CD4-positive, alpha-beta T cell treated with Interleukin-21 for 1 hour (primary cell): ENCODE measurements at regions not wholly inside any gene's neighbourhood (a gene's known extent, or its start where the extent isn't known, plus 50 kb on each side); places are given as distances from the start of the nearest gene placed in this dataset.
A peak's percentile ranks its signal among the peaks of the same experiment; 100 is the strongest.
"Not testable (repeated sequence)": the region's sequence is repeated elsewhere in the genome, so short reads cannot be mapped to it uniquely, and the experiment has no call there.

Experiments used
- DNase-seq: peaks from one replicate; pipeline ENCODE4 v3.0.0-alpha.2; 2020

DNA sequence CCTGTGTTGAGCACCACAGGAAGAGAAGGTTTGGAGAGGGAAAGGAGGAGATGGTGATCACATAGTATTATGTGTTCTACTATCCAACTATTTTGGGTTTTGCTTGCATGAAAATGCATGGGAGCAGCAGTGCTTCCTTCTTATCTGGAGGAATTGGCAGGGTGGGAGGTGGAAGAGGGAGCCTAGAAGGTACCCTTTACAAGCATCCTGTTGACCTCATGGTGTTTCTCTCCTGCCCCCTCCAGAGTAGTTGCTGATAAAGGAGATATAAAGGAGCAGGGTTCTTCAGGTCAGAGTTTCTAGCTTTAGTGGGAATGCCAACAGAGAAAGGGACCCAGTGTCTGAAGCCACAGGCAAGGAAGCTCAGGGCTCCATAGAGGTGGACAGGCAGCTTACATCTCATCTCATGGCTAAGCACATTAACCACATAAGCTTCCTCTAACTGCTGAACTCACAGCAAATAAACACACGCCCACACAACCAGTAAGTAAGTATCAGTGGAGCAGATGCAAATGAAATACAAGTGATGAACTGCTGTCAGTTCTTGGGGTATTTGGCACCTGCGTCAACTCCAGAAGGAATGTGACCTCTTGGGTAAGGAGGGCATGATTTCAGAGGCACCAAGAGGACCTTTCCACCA lies 174.2 kb upstream of the SLC38A2 start:
- DNase-seq, result peak; percentile 18

GRCh38 chr12:46543378-46543795 lies 170.8 kb upstream of the SLC38A2 start:
- not testable (repeated sequence) for DNase-seq

GRCh38 chr12:46538976-46539375 lies 166.4 kb upstream of the SLC38A2 start:
- no peak for DNase-seq

GRCh38 chr12:46537387-46537955 lies 164.9 kb upstream of the SLC38A2 start:
- no peak for DNase-seq

DNA sequence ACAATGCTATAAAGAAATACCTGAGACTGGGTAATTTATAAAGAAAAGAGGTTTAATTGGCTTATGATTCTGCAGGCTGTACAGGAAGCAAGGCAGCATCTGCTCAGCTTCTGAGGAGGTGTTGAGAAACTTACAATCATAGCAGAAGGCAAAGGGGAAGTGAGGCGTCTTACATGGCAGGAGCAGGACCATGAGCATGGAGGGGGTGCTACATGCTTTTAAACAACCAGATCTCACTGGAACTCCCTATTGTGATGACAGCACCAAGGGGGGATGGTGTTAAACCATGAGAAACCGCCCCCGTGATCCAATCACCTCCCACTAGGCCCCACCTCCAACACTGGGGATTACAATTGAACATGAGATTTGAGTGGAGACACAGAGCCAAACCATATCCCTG lies 163.7 kb upstream of the SLC38A2 start:
- not testable (repeated sequence) for DNase-seq

DNA sequence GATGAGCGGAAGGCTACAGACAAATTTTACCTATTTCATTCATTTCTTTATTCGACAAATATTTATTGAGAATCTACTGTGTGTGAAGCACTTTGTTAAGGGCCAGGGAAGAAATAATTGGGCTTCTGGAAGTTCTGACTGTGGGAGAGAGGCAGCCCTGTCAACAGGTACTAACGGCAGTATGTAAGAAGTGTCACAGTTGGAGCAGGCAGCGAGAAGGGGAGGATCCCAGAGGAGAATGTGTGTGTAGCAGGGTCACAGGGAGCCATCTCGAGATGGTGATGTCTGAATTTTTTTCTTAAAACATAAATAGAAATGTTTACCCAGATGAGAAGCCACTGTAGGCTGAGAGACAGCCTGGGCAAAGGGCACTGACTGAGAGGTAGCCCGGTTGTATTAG lies 163.3 kb upstream of the SLC38A2 start:
- no peak for DNase-seq

GRCh38 chr12:46535376-46535775 lies 162.8 kb upstream of the SLC38A2 start:
- DNase-seq, result no peak

DNA sequence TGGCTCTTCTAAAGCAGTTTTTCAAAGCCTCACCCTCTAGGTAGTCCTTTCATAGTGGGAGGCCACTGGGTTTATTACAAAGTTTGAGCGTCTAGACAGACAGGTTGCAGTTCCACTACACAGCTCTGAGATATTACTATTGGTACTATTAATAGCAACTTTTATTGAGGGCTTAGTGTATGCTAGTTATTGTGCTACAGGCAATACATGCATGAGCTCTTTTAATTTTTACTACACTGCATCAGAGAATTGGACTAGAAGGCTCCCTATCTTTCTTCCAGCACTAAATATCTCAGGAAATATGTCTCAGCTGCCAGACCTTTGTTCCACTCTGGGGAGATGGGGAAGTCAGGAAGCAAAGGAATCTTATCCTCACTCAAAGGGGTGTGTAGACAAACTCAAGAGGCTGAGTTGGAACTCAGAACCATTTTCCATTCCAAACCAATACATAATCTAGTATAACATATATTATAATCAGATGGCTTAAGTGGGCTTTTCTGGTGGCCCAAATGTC lies 161.8 kb upstream of the SLC38A2 start:
- DNase-seq, result no peak

GRCh38 chr12:46533723-46534122 lies 161.2 kb upstream of the SLC38A2 start:
- no peak for DNase-seq

DNA sequence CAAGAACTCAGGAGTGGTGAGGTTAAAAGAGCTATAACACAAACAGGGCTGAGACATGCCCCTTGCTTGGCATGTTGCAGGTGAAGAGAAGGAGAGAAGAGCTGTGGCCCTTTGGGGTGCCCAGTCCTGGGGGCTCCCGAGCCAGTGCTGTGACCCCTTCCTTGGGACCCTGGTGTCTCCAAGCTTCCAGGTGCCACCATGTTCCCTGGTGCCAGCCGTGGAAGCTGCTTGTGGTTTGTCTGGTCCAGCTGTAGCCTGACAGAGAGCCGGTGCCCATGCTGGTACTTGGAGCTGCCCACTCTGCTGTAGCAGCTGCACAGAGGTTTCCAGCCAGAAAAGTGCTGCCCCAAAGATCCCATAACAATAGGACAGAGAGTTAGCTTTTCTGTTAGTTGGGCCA lies 159.2 kb upstream of the SLC38A2 start:
- no peak for DNase-seq

DNA sequence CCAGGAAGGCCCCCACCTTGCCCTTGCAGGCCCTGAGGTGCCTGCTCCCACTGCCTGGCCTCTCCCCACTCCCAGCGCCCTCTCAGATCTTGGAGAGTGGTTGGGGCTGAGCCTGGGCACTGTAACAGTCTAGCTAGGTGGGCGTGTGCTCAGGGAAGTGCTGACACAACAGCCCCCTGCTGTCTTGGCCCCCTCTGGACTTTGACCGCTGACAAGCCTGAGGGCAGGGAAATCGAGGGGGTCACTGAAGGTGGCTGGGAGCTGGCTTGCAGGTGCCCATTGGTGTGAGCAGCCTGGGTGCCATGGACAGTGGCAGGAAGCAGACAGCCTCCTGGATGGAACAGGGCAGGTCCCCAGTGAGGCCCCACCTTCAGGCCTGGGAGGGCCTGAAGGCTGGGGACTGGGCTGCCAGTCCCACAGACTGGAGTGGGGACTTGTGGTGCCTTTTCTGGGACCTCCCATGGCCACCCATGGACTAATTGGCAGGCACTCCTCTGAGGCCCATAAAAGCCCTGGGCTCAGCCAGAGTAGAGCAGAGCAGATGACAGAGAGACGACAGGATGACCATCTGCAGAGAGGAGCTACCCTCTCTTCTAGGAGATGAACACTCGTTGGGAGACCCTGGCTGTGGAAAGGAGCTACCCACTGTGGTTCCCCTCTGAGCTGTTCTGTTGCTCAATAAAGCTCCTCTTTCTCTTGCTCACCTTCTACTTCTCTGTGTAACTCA lies 158.6 kb upstream of the SLC38A2 start:
- no peak for DNase-seq

DNA sequence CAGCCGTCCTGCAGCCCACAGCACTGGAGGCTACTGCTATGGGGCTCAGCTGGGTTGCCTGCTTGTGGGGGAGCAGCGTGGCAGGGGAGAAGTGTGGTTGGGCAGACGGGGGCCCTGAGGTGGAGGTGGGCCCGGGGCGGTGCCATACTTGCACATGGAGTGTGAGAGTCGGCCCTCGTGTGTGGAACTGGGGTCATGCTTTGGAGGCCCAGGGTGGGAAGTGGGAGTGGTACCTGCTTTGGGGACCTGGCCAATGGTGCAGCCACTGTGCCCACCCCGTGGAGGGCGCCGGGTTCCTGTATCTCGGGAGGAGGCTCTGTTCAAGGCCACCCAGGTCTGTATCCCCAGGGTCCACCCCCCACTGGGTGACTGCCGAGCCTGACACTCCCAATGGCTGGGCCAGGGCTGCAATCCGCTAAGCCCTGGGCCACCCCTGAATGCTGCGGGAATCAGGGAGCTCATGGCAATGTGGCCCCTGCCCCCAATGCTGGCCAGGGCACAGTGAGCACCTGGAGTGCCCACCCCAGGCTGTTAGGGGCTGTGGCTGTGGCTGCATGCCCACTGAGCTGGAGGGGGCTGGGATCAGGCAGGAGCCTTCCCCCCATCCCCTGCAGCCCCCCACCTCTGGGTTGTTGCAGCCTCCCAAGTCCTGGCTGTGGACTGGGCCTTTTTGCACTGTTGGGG lies 157.9 kb upstream of the SLC38A2 start:
- no peak for DNase-seq

DNA sequence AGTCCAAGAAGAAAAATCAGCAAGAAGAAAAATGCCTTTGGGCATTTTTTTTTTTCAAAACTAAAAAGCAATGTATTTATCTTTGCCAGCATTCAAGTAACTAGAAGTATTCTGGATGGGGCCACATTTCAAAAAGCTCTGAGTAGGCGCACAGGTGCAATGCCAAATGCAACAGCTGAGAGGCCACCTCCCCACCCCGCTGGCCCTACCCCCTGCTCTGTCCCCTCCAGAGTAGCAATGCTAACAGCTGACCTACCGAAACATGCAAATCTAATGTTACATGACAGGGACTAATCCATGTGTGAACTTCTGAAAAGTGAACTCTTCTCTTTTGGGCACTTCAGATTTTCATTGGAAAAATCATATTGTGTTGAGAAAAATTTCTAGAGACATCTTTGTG lies 153.7 kb upstream of the SLC38A2 start:
- no peak for DNase-seq

- DNase-seq, result no peak
These were observed 152.2 kb upstream of the SLC38A2 start for GRCh38 chr12:46524778-46525177.

GRCh38 chr12:46523863-46524770 lies 151.5 kb upstream of the SLC38A2 start:
- peak; percentile 58 for DNase-seq

- no peak for DNase-seq
These were observed 150.9 kb upstream of the SLC38A2 start for GRCh38 chr12:46523446-46523845.

- no peak for DNase-seq
These were observed 149.5 kb upstream of the SLC38A2 start for GRCh38 chr12:46522071-46522470.

DNA sequence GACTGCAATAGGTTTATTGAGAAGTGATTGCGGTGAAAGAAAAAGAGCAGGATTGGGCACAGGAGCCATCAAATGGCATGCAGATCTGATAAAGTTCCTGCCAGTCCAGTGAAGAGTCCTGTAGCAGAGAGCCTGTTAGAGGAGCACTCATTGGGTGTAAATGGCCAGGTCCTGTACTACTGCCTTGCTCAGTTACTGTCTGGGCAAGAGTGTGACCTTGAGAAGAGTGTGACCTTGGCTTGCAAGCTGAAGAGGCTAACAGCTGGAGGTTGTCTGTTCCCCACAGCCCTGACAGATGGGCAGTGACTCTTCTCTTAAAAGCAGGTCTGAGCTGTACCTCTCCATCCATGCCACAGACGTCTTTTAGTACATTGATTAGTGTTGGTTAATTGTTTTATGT lies 148.6 kb upstream of the SLC38A2 start:
- DNase-seq, result no peak

DNA sequence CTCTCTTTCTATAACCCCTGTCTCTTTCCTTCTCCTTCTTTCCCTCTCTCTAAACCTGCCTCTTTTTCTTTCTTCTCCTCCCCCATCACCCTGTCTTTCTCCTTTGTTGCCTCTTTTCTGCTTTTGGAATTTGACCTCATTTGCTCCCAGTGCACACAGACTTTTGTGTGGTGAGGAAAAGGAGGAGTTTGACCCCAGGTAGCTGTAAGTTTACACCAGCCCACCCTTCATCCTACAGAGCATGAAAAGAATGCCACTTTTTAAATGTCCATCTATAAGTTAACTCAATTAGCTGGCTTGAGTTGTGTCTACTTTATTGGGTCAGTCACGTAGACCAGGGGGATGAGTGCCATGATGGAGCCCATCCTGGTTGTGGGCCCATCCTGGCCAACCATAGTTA lies 146.8 kb upstream of the SLC38A2 start:
- no peak for DNase-seq

DNA sequence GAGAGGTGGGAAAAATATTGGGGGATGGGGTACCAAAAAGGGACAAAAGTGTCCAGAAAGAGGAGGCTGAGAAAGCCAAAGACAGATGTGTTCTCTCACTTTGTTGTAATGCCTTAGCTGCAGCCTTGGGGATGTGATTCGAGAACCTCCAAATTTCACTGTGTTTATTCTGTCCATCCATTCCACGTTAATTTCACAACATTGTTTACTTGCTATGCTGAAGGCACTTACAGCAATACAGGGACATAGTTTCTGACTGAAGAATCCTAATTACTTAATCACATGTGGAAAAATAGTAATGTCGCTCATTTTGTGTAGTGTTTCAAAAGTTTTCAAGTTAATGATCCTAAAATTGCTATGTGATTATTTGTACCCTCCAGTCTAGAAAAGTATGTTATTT lies 146.2 kb upstream of the SLC38A2 start:
- no peak for DNase-seq

DNA sequence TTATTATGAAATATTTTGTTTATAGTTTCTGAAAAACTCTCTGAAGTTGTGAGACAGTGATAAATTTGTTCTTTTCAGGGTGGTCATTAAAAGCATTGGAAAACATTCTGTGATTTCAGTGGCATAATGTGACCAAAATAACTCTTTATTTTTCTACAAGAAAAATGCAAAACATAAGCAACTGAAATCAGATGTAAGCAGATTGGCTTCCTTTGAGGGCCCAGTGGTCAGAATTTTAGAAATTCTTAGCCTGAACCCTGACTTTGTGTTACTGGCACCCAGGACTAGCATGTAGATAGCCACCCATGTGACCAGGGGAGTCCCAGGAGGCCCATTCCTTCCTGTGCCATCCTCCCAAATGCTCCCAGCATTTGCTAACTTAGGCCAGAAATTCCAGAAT lies 145.6 kb upstream of the SLC38A2 start:
- no peak for DNase-seq

DNA sequence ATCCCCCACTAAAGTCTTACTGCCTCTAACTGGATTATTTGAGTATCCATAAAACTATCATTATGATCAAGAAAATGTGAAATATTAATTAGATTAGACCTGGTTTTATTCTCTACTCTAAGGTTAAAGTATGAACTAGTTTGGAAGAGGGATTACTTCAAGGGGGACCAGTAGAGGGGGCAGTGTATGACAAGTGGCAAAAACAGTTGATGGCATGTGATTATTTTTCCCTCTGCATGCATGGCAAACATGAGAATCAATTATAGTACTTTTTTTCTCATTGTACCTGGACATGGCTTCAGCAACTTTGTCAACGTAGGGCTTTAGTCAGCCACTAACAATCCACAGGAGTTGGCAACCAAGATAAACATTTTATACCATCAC lies 145.0 kb upstream of the SLC38A2 start:
- DNase-seq, result no peak
